Omental fat pad (tissue), 3 donors: ENCODE measurements at regions not wholly inside any gene's neighbourhood (a gene's known extent, or its start where the extent isn't known, plus 50 kb on each side); places are given as distances from the start of the nearest gene placed in this dataset.

Source experiments
- ATAC-seq: fragments of 150-250 bp; one replicate; pipeline ENCODE4 v1.9.1; 2016; ENCODE audit warnings: mild to moderate bottlenecking, moderate library complexity; ENCODE audit not compliant: low FRiP score
- DNase-seq: peaks from one replicate; pipeline ENCODE4 v3.0.0-alpha.2; 2019; ENCODE audit warnings: low spot score
- TF ChIP-seq, protein P1 (sequence below), 3 donors: fragments of 450-650 bp; IDR thresholded peaks; one replicate each; pipeline ENCODE4 v1.5.1; 2016 to 2017; ENCODE audit warnings: antibody characterized with exemption in 3 of 3, mild to moderate bottlenecking in 3 of 3, moderate library complexity in 2 of 3

DNA sequence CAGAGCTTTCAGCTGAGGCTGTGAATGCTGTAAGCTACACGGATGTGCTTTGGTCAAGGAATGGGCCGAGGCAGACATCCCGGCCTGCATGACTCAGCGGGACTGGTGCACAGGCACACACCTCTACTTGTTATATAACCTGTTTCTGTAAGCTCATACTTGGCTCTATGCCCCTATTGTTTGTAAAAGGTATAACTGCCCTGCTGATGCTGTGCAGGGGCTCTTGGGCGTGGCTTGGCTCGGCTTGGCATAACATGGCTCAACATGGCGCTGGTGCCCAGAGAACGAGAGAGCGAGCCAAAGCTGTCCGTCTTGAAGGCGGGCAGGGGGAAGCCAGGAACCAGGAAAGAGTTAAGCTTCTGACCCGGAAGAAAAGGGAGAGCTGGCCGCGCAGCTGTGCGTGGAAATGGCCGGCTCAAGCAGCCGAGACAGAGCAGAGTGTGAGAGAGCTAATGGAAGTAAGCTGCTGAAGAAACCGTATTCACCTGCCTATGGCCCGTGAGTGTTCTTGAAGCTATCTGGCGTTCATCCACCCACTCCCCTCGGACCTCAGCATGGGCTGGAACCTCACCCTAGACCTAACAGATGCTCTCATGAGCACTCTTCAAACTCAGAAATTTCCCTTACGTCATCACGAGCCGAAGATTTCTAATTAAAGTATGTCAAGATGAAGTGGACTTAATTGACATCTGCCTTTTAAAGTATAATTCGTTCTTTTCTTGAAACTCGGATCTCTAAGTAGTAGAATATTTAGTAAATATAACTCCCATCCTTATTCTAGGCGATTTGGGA is 286.3 kb upstream of the AGA start:
- ATAC-seq (no peak), DNase-seq (no peak)
- TF ChIP-seq, protein P1, sequence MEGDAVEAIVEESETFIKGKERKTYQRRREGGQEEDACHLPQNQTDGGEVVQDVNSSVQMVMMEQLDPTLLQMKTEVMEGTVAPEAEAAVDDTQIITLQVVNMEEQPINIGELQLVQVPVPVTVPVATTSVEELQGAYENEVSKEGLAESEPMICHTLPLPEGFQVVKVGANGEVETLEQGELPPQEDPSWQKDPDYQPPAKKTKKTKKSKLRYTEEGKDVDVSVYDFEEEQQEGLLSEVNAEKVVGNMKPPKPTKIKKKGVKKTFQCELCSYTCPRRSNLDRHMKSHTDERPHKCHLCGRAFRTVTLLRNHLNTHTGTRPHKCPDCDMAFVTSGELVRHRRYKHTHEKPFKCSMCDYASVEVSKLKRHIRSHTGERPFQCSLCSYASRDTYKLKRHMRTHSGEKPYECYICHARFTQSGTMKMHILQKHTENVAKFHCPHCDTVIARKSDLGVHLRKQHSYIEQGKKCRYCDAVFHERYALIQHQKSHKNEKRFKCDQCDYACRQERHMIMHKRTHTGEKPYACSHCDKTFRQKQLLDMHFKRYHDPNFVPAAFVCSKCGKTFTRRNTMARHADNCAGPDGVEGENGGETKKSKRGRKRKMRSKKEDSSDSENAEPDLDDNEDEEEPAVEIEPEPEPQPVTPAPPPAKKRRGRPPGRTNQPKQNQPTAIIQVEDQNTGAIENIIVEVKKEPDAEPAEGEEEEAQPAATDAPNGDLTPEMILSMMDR (IDR thresholded peaks at IDR 0.05): no peak

GRCh38 chr4:177729681-177730080 is 287.4 kb upstream of the AGA start:
- TF ChIP-seq, protein P1 (IDR thresholded peaks at IDR 0.05): no peak
- DNase-seq: no peak
- ATAC-seq: no peak

- ATAC-seq: no peak
- TF ChIP-seq, protein P1 (IDR thresholded peaks at IDR 0.05): no peak
- no peak for DNase-seq
Measured at GRCh38 chr4:177737387-177737940, 295.2 kb upstream of the AGA start.

- TF ChIP-seq, protein P1 (IDR thresholded peaks at IDR 0.05): no peak
- ATAC-seq (no peak), DNase-seq (no peak)
Measured at GRCh38 chr4:177740563-177740962, 298.3 kb upstream of the AGA start.

DNA sequence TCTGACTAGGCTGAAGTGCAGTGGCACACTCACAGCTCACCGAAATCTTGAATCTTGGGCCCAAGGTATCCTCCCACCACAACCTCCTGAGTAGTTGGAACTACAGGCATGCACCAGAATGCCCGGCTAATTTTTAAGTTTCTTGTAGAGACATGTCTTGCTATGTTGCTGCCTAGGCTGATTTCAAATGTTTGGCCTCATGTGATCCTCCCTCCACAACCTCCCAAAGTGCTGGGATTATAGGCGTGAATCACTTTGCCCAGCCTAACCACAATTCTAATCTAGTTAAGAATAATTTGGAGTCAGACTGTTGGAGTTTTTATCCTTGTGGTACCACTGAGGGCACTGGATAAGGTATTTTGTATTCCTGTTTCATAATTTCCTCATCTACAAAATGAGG is 317.5 kb upstream of the AGA start:
- TF ChIP-seq, protein P1 (IDR thresholded peaks at IDR 0.05): no peak
- no peak for ATAC-seq
- no peak for DNase-seq

DNA sequence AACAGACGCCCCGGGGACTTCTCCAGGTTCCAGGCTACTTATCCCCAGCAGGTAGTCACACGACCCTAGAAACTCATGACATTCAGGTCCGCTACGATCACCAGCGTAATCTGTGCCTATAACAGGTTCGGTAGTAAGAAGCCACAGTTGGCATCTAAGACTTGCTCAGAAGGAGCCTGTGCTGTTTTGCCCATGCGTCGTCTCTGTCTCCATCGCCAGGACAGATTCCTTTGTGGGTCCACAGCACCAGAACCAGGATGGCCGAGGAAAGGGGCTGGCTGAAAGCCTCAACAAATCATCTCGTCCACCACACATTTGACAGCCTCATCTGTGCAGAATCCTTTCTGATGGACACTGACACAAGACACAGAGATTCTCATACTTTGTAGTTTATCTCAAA is 319.5 kb upstream of the AGA start:
- TF ChIP-seq, protein P1 (IDR thresholded peaks at IDR 0.05): no peak
- DNase-seq: no peak
- no peak for ATAC-seq

DNA sequence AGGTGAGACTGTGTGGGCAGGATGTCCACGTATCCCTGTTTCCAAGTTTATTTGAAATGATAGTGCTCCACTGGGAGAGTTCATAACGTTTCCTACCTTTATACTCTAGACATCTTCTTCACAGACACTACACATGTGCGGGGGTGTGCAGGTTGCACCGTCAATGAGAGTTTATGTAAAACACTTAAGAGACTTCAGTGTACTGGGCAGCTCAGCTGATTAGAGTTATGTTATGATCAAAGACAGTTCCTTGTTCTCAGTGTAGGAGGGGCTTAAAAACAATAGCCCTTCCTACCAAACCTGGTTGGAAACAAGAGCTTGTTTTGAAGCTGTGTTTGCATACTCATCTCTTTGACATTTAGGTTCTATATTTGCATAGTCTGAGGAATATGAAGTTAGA is 326.9 kb upstream of the AGA start:
- DNase-seq (no peak), ATAC-seq (no peak)
- TF ChIP-seq, protein P1 (IDR thresholded peaks at IDR 0.05): no peak
